ENCODE measurements at regions not wholly inside any gene's neighbourhood (a gene's known extent, or its start where the extent isn't known, plus 50 kb on each side); places are given as distances from the start of the nearest gene placed in this dataset.
"Not testable (repeated sequence)": the region's sequence is repeated elsewhere in the genome, so short reads cannot be mapped to it uniquely, and the experiment has no call there.

DNA sequence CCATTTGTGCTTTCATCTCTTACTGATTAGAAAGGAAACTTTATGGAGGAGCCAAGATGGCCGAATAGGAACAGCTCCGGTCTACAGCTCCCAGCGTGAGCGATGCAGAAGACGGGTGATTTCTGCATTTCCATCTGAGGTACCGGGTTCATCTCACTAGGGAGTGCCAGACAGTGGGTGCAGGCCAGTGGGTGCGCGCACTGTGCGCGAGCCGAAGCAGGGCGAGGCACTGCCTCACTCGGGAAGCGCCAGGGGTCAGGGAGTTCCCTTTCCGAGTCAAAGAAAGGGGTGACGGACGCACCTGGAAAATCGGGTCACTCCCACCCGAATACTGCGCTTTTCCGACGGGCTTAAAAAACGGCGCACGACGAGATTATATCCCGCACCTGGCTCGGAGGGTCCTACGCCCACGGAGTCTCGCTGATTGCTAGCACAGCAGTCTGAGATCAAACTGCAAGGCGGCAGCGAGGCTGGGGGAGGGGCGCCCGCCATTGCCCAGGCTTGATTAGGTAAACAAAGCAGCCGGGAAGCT, 63.5 kb upstream of the SH3GL3 start:
- not testable (repeated sequence) for TF ChIP-seq ZFX (IDR thresholded peaks at IDR 0.05; ENCODE audit: borderline replicate concordance)
- TF ChIP-seq, protein P1, sequence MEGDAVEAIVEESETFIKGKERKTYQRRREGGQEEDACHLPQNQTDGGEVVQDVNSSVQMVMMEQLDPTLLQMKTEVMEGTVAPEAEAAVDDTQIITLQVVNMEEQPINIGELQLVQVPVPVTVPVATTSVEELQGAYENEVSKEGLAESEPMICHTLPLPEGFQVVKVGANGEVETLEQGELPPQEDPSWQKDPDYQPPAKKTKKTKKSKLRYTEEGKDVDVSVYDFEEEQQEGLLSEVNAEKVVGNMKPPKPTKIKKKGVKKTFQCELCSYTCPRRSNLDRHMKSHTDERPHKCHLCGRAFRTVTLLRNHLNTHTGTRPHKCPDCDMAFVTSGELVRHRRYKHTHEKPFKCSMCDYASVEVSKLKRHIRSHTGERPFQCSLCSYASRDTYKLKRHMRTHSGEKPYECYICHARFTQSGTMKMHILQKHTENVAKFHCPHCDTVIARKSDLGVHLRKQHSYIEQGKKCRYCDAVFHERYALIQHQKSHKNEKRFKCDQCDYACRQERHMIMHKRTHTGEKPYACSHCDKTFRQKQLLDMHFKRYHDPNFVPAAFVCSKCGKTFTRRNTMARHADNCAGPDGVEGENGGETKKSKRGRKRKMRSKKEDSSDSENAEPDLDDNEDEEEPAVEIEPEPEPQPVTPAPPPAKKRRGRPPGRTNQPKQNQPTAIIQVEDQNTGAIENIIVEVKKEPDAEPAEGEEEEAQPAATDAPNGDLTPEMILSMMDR (IDR thresholded peaks at IDR 0.05), result not testable (repeated sequence)

Data from 22Rv1 (cell line).